Brain microvascular endothelial cell (primary cell): ENCODE measurements at regions not wholly inside any gene's neighbourhood (a gene's known extent, or its start where the extent isn't known, plus 50 kb on each side); places are given as distances from the start of the nearest gene placed in this dataset.

ENCODE experiments used
- DNase-seq: peaks from one replicate; pipeline ENCODE4 v3.0.0-alpha.2; 2020
- H3K27ac ChIP-seq: fragments of 250-450 bp; sonication (Bioruptor Pico); 2 replicates; pipeline ENCODE4 v1.5.1; 2020; ENCODE audit warnings: mild to moderate bottlenecking, moderate library complexity
- H3K27me3 ChIP-seq: fragments of 250-450 bp; sonication (Bioruptor Pico); replicated peaks from 2 replicates; pipeline ENCODE4 v1.5.1; 2020; ENCODE audit warnings: mild to moderate bottlenecking
- H3K36me3 ChIP-seq: fragments of 250-450 bp; sonication (Bioruptor Pico); replicated peaks from 2 replicates; pipeline ENCODE4 v1.5.1; 2020; ENCODE audit warnings: mild to moderate bottlenecking
- H3K4me3 ChIP-seq: 2 replicates; pipeline ENCODE4 v1.5.1; 2011; ENCODE audit warnings: low read depth, mild to moderate bottlenecking, control low read depth, low read length, moderate library complexity
- CTCF ChIP-seq: IDR thresholded peaks from 2 replicates; pipeline ENCODE4 v1.5.1; 2011; ENCODE audit warnings: low read depth, mild to moderate bottlenecking, moderate library complexity, low read length, control low read depth, inconsistent platforms; ENCODE audit errors: missing control alignments
- in situ Hi-C: cut with HindIII; loops from 2 replicates; pipeline ENCODE4 v1.10.0; 2017; ENCODE audit warnings: low sequenced_read_pairs, low pct_ligation_motif_present

GRCh38 chr10:43006490-43006889, 70.4 kb upstream of the RET start:
- Histone ChIP-seq H3K27ac (no peak overlapping the region), H3K36me3 (no peaks in the 10 kb centered on the region), H3K27me3 (no peaks in the 10 kb centered on the region), H3K4me3 (no peak overlapping the region)
- in situ Hi-C loops, result no loop called here
- no peak for DNase-seq
- TF ChIP-seq CTCF, result no peak

GRCh38 chr10:43012578-43012977, 64.3 kb upstream of the RET start:
- Histone ChIP-seq H3K27me3 (no peaks in the 10 kb centered on the region), H3K27ac (no peak overlapping the region), H3K36me3 (no peaks in the 10 kb centered on the region), H3K4me3 (no peak overlapping the region)
- no peak for TF ChIP-seq CTCF
- DNase-seq, result no peak
- in situ Hi-C loops, result no loop called here

GRCh38 chr10:43013065-43013464, 63.8 kb upstream of the RET start:
- no peak overlapping the region for H3K4me3 ChIP-seq
- TF ChIP-seq CTCF, result no peak
- no peak overlapping the region for H3K27ac ChIP-seq
- H3K27me3 ChIP-seq, result no peaks in the 10 kb centered on the region
- no peaks in the 10 kb centered on the region for H3K36me3 ChIP-seq
- in situ Hi-C loops, result no loop called here
- no peak for DNase-seq

- in situ Hi-C loops, result no loop called here
- no peak overlapping the region for H3K27ac ChIP-seq
- no peak for DNase-seq
- TF ChIP-seq CTCF, result no peak
- H3K27me3 ChIP-seq, result peaks cover 5% of the 10 kb centered on the region
- no peaks in the 10 kb centered on the region for H3K36me3 ChIP-seq
- no peak overlapping the region for H3K4me3 ChIP-seq
These were observed 52.3 kb upstream of the RET start for GRCh38 chr10:43024524-43024923.

GRCh38 chr10:43024942-43025700, 51.7 kb upstream of the RET start:
- no peak overlapping the region for H3K4me3 ChIP-seq
- no peaks in the 10 kb centered on the region for H3K36me3 ChIP-seq
- DNase-seq, result no peak
- TF ChIP-seq CTCF, result no peak
- H3K27ac ChIP-seq, result no peak overlapping the region
- H3K27me3 ChIP-seq, result peaks cover 5% of the 10 kb centered on the region
- in situ Hi-C loops, result no loop called here
